GM12878 (cell line): ENCODE measurements at regions not wholly inside any gene's neighbourhood (a gene's known extent, or its start where the extent isn't known, plus 50 kb on each side); places are given as distances from the start of the nearest gene placed in this dataset.

ENCODE experiments used
- ATAC-seq: fragments of 200-7000 bp; cut with Tn5 transposase; 3 replicates; pipeline ENCODE4 v1.9.1; 2020; ENCODE audit warnings: mild to moderate bottlenecking, moderate library complexity
- BruUV-seq: library from RNA; stranded (reverse); fragments of 400-500 nt; replicated peaks from 2 replicates; lab custom pipeline; 2021; lab: Mats Ljungman, UMichigan
- CTCF ChIA-PET: fragments of 300-600 bp; sonication (Branson Sonifier 250); formaldehyde crosslinking; extraction: SDS; loops from one replicate; lab custom pipeline; 2021; ENCODE audit warnings: inconsistent platforms; lab: Yijun Ruan, JAX
- POLR2A ChIA-PET: fragments of 350-600 bp; formaldehyde crosslinking; extraction: SDS; loops from one replicate; lab custom pipeline; 2021; ENCODE audit warnings: inconsistent platforms; lab: Charles Lee
- RAD21 ChIA-PET: fragments of 300-600 bp; sonication (Branson Sonifier 250); formaldehyde crosslinking; loops from one replicate; lab custom pipeline; 2023; ENCODE audit warnings: antibody characterized with exemption; ENCODE audit not compliant: unreplicated experiment; lab: Charles Lee
- SMC1A ChIA-PET: fragments of 300-600 bp; sonication (Branson Sonifier 250); formaldehyde crosslinking; loops from one replicate; lab custom pipeline; 2023; ENCODE audit not compliant: unreplicated experiment, uncharacterized antibody; lab: Charles Lee
- DNase-seq: peaks from one replicate; pipeline ENCODE4 v3.0.0-alpha.2; 2011; ENCODE audit warnings: low read depth, low spot score
- FAIRE-seq: peaks from 3 replicates; lab custom pipeline; 2011; peaks lifted over from hg19 to GRCh38; lab: Jason Lieb, UNC
- H2AFZ ChIP-seq: 2 replicates; pipeline ENCODE4 v1.6.0; 2011; ENCODE audit warnings: low read depth, low read length, control low read depth; ENCODE audit not compliant: control insufficient read depth
- H3K27ac ChIP-seq: 2 replicates; pipeline ENCODE4 v1.5.1; 2011; ENCODE audit warnings: control low read depth; ENCODE audit not compliant: control insufficient read depth, insufficient read depth
- H3K27me3 ChIP-seq, 2 experiments: replicated peaks in 1 of 2; 2 replicates each; pipeline versions ENCODE4 v1.6.0 to v1.6.1; 2011; ENCODE audit warnings: low read length in 1 of 2; ENCODE audit not compliant: control insufficient read depth in 2 of 2, insufficient read depth in 2 of 2
- H3K36me3 ChIP-seq, 2 experiments: 2 replicates each; pipeline ENCODE4 v1.5.1; 2011; ENCODE audit warnings: low read length in 1 of 2; ENCODE audit not compliant: control insufficient read depth in 2 of 2, insufficient read depth in 2 of 2
- H3K4me1 ChIP-seq: 2 replicates; pipeline ENCODE4 v1.6.1; 2011; ENCODE audit warnings: mild to moderate bottlenecking, low read length, moderate library complexity, mixed read lengths; ENCODE audit not compliant: control insufficient read depth, insufficient read depth
- H3K4me2 ChIP-seq: 2 replicates; pipeline ENCODE4 v1.6.0; 2011; ENCODE audit warnings: control low read depth; ENCODE audit not compliant: control insufficient read depth, insufficient read depth
- H3K4me3 ChIP-seq: fragments of 200-600 bp; sonication (generic); 2 replicates; pipeline ENCODE4 v1.5.1; 2016
- H3K79me2 ChIP-seq: 2 replicates; pipeline ENCODE4 v1.6.0; 2011; ENCODE audit warnings: low read length; ENCODE audit not compliant: control insufficient read depth, insufficient read depth
- H3K9ac ChIP-seq: 2 replicates; pipeline ENCODE4 v1.8.0; 2011; ENCODE audit warnings: low read length, control low read depth, mixed read lengths; ENCODE audit not compliant: control insufficient read depth, insufficient read depth
- H3K9me3 ChIP-seq: replicated peaks from 3 replicates; pipeline ENCODE4 v1.5.1; 2011; ENCODE audit warnings: mild to moderate bottlenecking, low read length; ENCODE audit not compliant: control insufficient read depth, insufficient read depth
- H4K20me1 ChIP-seq: 2 replicates; pipeline ENCODE4 v1.6.0; 2011; ENCODE audit not compliant: control insufficient read depth, insufficient read depth
- CHD4 ChIP-seq: fragments of 200-600 bp; sonication (generic); IDR thresholded peaks from 2 replicates; pipeline ENCODE4 v1.6.1; 2016; ENCODE audit warnings: mild to moderate bottlenecking
- ELK1 ChIP-seq: IDR thresholded peaks from 2 replicates; pipeline ENCODE4 v1.6.1; 2012; ENCODE audit warnings: low read depth, low read length, improper control_type of control experiment
- ESRRA ChIP-seq: IDR thresholded peaks from 2 replicates; pipeline ENCODE4 v1.6.1; 2012; ENCODE audit warnings: mild to moderate bottlenecking, low read length, improper control_type of control experiment
- EZH2 ChIP-seq: IDR thresholded peaks from 2 replicates; pipeline ENCODE4 v1.6.1; 2012; ENCODE audit warnings: low read depth, mild to moderate bottlenecking, control low read depth, inconsistent platforms, low read length, borderline replicate concordance; ENCODE audit not compliant: control insufficient read depth
- FOXM1 ChIP-seq: IDR thresholded peaks from 2 replicates; pipeline ENCODE4 v1.6.1; 2012; ENCODE audit warnings: low read depth, mild to moderate bottlenecking, inconsistent platforms, low read length, moderate library complexity
- IKZF1 ChIP-seq: fragments of 450-650 bp; conservative IDR thresholded peaks from 2 replicates; pipeline ENCODE4 v1.6.1; 2017; ENCODE audit warnings: antibody characterized with exemption, mild to moderate bottlenecking
- TARDBP ChIP-seq: IDR thresholded peaks from 2 replicates; pipeline ENCODE4 v1.6.1; 2016; ENCODE audit warnings: borderline replicate concordance
- TCF3 ChIP-seq: IDR thresholded peaks from 2 replicates; pipeline ENCODE4 v1.6.1; 2012; ENCODE audit warnings: low read depth, mild to moderate bottlenecking, low read length, borderline replicate concordance; ENCODE audit not compliant: insufficient read depth
- WGBS: methylation state at CpG from one replicate; pipeline ENCODE4 v1.1.6; 2016; ENCODE audit warnings: low lambda C conversion rate; ENCODE audit not compliant: insufficient replicate concordance, insufficient coverage; ENCODE audit errors: missing lambda C conversion rate; 5-methylcytosine and 5-hydroxymethylcytosine counted together
- in situ Hi-C: fragments of 300-500 bp; cut with MboI; formaldehyde crosslinking; loops from 9 replicates; pipeline ENCODE4 v1.14.3; 2018; ENCODE audit warnings: mixed read lengths
- intact Hi-C: fragments of 100-400 bp; cut with micrococcal nuclease; formaldehyde crosslinking; loops from one replicate; pipeline ENCODE4 v1.14.2; 2022; ENCODE audit not compliant: unreplicated experiment
- TF ChIP-seq, protein P1 (sequence below): fragments of 450-650 bp; formaldehyde crosslinking; IDR thresholded peaks from 2 replicates; pipeline ENCODE4 v1.5.0; 2022; ENCODE audit warnings: mild to moderate bottlenecking, missing genetic modification characterization

DNA sequence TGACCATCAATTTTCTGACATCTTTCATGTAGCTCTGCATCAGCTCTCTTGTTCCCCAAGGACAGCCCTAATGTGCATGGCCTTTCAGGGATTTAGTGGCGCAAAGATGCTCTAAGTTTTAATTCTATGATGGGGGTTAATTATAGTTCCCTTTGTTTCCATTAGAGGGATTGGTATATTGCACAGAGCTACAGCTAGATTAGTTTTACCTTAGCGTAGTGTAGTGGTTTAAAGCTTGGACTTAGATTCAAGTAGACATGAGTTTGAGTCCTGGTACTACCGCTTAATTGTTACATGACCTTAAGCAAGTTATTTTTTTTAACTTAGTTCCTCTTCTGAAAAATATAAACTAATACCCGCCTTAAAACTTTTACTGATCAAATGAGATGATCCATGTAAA, 247.8 kb upstream of the KRR1 start:
- no peak overlapping the region for H2AFZ ChIP-seq
- H4K20me1 ChIP-seq = no peaks in the 10 kb centered on the region
- no peak overlapping the region for H3K4me3 ChIP-seq
- no peaks in the 10 kb centered on the region for H3K4me1 ChIP-seq
- WGBS = 73% methylated on average over 4 of the region's 4 CpGs
- in situ Hi-C loops = no loop called here
- intact Hi-C loops = no loop called here
- no peak overlapping the region for H3K4me2 ChIP-seq
- ChIA-PET RAD21 (interaction anchor here (0.6 to 2.1 kb wide), 4 partner anchors 20 to 272 kb away, joined by 3 to 12 read pairs (median 4); partner anchors contain the start of gene PHLDA1), POLR2A (no interaction called here), CTCF (interaction anchor here (0.6 to 1.9 kb wide), 2 partner anchors 50 to 220 kb away, joined by 3 to 4 read pairs; no protein-coding TSS in a partner anchor), SMC1A (interaction anchor here (0.8 to 2.2 kb wide), 5 partner anchors 9 to 158 kb away, joined by 3 to 10 read pairs (median 3); no protein-coding TSS in a partner anchor)
- no peaks in the 10 kb centered on the region for H3K27me3 ChIP-seq
- no peaks in the 10 kb centered on the region for H3K79me2 ChIP-seq
- no peak overlapping the region for H3K9ac ChIP-seq
- ATAC-seq (no peak), DNase-seq (no peak), FAIRE-seq (no peak)
- BruUV-seq = no TSS peak
- H3K9me3 ChIP-seq = no peaks in the 10 kb centered on the region
- H3K27ac ChIP-seq = no peak overlapping the region
- H3K36me3 ChIP-seq = no peaks in the 10 kb centered on the region
- TF ChIP-seq TCF3 (no peak), TARDBP (no peak), CHD4 (no peak), FOXM1 (no peak), EZH2 (no peak), IKZF1 (no peak), ESRRA (no peak), ELK1 (no peak)
- TF ChIP-seq, protein P1, sequence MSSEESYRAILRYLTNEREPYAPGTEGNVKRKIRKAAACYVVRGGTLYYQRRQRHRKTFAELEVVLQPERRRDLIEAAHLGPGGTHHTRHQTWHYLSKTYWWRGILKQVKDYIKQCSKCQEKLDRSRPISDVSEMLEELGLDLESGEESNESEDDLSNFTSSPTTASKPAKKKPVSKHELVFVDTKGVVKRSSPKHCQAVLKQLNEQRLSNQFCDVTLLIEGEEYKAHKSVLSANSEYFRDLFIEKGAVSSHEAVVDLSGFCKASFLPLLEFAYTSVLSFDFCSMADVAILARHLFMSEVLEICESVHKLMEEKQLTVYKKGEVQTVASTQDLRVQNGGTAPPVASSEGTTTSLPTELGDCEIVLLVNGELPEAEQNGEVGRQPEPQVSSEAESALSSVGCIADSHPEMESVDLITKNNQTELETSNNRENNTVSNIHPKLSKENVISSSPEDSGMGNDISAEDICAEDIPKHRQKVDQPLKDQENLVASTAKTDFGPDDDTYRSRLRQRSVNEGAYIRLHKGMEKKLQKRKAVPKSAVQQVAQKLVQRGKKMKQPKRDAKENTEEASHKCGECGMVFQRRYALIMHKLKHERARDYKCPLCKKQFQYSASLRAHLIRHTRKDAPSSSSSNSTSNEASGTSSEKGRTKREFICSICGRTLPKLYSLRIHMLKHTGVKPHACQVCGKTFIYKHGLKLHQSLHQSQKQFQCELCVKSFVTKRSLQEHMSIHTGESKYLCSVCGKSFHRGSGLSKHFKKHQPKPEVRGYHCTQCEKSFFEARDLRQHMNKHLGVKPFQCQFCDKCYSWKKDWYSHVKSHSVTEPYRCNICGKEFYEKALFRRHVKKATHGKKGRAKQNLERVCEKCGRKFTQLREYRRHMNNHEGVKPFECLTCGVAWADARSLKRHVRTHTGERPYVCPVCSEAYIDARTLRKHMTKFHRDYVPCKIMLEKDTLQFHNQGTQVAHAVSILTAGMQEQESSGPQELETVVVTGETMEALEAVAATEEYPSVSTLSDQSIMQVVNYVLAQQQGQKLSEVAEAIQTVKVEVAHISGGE = no peak
